Glutamatergic neuron (in vitro differentiated cells): ENCODE measurements at regions not wholly inside any gene's neighbourhood (a gene's known extent, or its start where the extent isn't known, plus 50 kb on each side); places are given as distances from the start of the nearest gene placed in this dataset.

ENCODE experiments used
- DNase-seq: peaks from one replicate; pipeline ENCODE4 v3.0.0; 2022
- H3K27ac Mint-ChIP-seq: one replicate; pipeline ENCODE4 v1.8.0; 2020; ENCODE audit warnings: mild to moderate bottlenecking, mixed read lengths, inconsistent platforms; ENCODE audit not compliant: unreplicated experiment
- H3K27me3 Mint-ChIP-seq: one replicate; pipeline ENCODE4 v1.8.0; 2020; ENCODE audit warnings: mild to moderate bottlenecking, moderate library complexity, mixed read lengths, inconsistent platforms; ENCODE audit not compliant: unreplicated experiment
- H3K36me3 Mint-ChIP-seq: one replicate; pipeline ENCODE4 v1.8.0; 2020; ENCODE audit warnings: mild to moderate bottlenecking, mixed read lengths, inconsistent platforms; ENCODE audit not compliant: unreplicated experiment
- H3K4me1 Mint-ChIP-seq: one replicate; pipeline ENCODE4 v1.8.0; 2020; ENCODE audit warnings: mild to moderate bottlenecking, low read depth, mixed read lengths, inconsistent platforms; ENCODE audit not compliant: unreplicated experiment
- H3K4me3 Mint-ChIP-seq: one replicate; pipeline ENCODE4 v1.8.0; 2020; ENCODE audit warnings: mild to moderate bottlenecking, mixed read lengths, inconsistent platforms; ENCODE audit not compliant: unreplicated experiment
- H3K9me3 Mint-ChIP-seq: one replicate; pipeline ENCODE4 v1.8.0; 2020; ENCODE audit warnings: mild to moderate bottlenecking, moderate library complexity, mixed read lengths, inconsistent platforms; ENCODE audit not compliant: unreplicated experiment
- TF ChIP-seq, protein P1 (sequence below): fragments of 200-600 bp; sonication (generic); IDR thresholded peaks from one replicate; pipeline ENCODE4 v1.5.0; 2021; ENCODE audit not compliant: partially characterized antibody, unreplicated experiment

GRCh38 chr1:80392529-80392928, 1386.0 kb upstream of the ADGRL4 start:
- no peak for DNase-seq
- no peak overlapping the region for H3K4me3 Mint-ChIP-seq
- no peak overlapping the region for H3K27ac Mint-ChIP-seq
- H3K27me3 Mint-ChIP-seq: no peaks in the 10 kb centered on the region
- no peaks in the 10 kb centered on the region for H3K36me3 Mint-ChIP-seq
- H3K4me1 Mint-ChIP-seq: no peaks in the 10 kb centered on the region
- no peaks in the 10 kb centered on the region for H3K9me3 Mint-ChIP-seq
- TF ChIP-seq, protein P1, sequence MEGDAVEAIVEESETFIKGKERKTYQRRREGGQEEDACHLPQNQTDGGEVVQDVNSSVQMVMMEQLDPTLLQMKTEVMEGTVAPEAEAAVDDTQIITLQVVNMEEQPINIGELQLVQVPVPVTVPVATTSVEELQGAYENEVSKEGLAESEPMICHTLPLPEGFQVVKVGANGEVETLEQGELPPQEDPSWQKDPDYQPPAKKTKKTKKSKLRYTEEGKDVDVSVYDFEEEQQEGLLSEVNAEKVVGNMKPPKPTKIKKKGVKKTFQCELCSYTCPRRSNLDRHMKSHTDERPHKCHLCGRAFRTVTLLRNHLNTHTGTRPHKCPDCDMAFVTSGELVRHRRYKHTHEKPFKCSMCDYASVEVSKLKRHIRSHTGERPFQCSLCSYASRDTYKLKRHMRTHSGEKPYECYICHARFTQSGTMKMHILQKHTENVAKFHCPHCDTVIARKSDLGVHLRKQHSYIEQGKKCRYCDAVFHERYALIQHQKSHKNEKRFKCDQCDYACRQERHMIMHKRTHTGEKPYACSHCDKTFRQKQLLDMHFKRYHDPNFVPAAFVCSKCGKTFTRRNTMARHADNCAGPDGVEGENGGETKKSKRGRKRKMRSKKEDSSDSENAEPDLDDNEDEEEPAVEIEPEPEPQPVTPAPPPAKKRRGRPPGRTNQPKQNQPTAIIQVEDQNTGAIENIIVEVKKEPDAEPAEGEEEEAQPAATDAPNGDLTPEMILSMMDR: no peak

DNA sequence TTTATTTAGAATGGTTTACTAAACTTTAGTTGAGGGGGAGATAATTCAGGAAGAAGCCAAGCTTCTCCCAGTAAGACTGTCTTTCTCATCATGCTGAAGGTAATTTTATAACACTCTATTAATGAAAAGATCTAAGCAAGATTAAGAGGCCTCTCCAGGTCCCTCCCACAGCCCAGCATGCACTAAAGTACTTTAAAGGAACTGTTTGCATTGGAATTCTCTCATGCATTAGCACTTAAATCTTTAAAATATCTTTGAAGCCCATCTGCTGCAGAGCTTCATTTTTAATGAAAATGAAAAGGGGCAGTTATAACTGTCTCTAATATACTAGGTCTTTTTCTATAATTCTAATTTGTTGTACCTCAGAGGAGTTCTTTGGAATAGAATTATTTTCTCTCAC, 1379.1 kb upstream of the ADGRL4 start:
- no peak overlapping the region for H3K27ac Mint-ChIP-seq
- no peak overlapping the region for H3K4me3 Mint-ChIP-seq
- H3K27me3 Mint-ChIP-seq: no peaks in the 10 kb centered on the region
- no peaks in the 10 kb centered on the region for H3K36me3 Mint-ChIP-seq
- DNase-seq: no peak
- no peaks in the 10 kb centered on the region for H3K4me1 Mint-ChIP-seq
- no peaks in the 10 kb centered on the region for H3K9me3 Mint-ChIP-seq
- TF ChIP-seq, protein P1: no peak

- Mint-ChIP-seq H3K36me3 (no peaks in the 10 kb centered on the region), H3K27me3 (no peaks in the 10 kb centered on the region), H3K27ac (no peak overlapping the region), H3K4me3 (no peak overlapping the region), H3K9me3 (no peaks in the 10 kb centered on the region), H3K4me1 (no peaks in the 10 kb centered on the region)
- TF ChIP-seq, protein P1: no peak
- no peak for DNase-seq
Measured at GRCh38 chr1:80384959-80385358, 1378.4 kb upstream of the ADGRL4 start.

- no peaks in the 10 kb centered on the region for H3K4me1 Mint-ChIP-seq
- H3K4me3 Mint-ChIP-seq: no peak overlapping the region
- H3K9me3 Mint-ChIP-seq: no peaks in the 10 kb centered on the region
Measured at GRCh38 chr1:80384083-80384830, 1377.7 kb upstream of the ADGRL4 start.

DNA sequence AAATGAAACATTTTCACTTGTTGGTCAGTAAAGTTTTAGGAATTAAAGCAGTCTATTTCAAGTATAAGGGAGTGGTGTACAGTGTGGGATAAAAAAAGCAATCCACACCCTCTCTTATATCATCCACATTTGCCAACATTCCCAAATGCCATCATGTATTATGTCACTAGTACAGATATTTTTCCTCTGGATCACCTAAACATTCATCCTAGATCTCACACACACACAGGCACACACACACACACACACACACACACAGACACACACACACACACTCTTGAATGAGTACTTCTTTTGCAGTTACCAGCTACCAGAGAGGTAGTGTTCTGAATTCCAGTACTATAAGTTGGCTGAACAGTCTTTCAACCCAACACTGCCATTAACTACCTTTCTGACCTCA, 1369.1 kb upstream of the ADGRL4 start:
- H3K4me3 Mint-ChIP-seq: no peak overlapping the region
- no peak overlapping the region for H3K27ac Mint-ChIP-seq
- H3K27me3 Mint-ChIP-seq: peaks cover 1% of the 10 kb centered on the region
- H3K4me1 Mint-ChIP-seq: no peaks in the 10 kb centered on the region
- TF ChIP-seq, protein P1: no peak
- no peak for DNase-seq
- no peaks in the 10 kb centered on the region for H3K36me3 Mint-ChIP-seq
- H3K9me3 Mint-ChIP-seq: no peaks in the 10 kb centered on the region

More at GRCh38 chr1:80384083-80384830, 1377.7 kb upstream of the ADGRL4 start:
- TF ChIP-seq, protein P1: no peak
- Mint-ChIP-seq H3K27me3 (no peaks in the 10 kb centered on the region), H3K36me3 (no peaks in the 10 kb centered on the region), H3K27ac (no peak overlapping the region)
- no peak for DNase-seq
